ENCODE measurements at regions not wholly inside any gene's neighbourhood (a gene's known extent, or its start where the extent isn't known, plus 50 kb on each side); places are given as distances from the start of the nearest gene placed in this dataset.

DNA sequence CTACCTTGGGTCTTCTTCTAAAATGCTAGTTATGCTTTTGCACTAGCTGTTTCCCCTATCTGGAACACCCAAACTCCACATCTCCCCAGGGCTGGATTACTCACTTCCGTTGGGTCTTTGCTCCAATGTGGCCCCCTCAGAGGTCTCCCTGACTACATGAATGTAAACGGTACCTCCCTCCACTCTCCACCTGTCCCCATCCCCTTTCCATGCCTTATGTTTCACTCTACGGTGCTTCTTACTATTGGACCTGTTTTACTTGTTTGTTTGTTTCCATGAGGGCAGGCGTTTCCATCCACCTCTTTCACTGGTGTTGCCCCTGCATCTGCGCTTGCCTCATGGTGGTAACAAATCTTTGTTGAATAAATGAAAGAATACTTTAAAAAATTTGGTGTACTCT is 256.4 kb downstream of the SNAPC1 start:
- Mint-ChIP-seq H3K36me3 (no peaks in the 10 kb centered on the region), H3K9me3 (peaks cover 0 to 6% (median 1%) of the 10 kb centered on the region in 7 donors), H3K27me3 (no peaks in the 10 kb centered on the region), H3K4me3 (no peak overlapping the region), H3K4me1 (no peaks in the 10 kb centered on the region), H3K27ac (no peak overlapping the region)
- no peak overlapping the region for H3K27ac ChIP-seq (ENCODE audit: insufficient read depth, low read length, poor library complexity, severe bottlenecking)
- H3K36me3 ChIP-seq (ENCODE audit: control insufficient read depth, insufficient read depth, low read length), result no peaks in the 10 kb centered on the region
- ATAC-seq (ENCODE audit: low read depth in 2 of 2), result no peak
- H3K9me3 ChIP-seq (ENCODE audit: control insufficient read depth in 2 of 2, low read length in 2 of 2), result no peaks in the 10 kb centered on the region
- no peaks in the 10 kb centered on the region for H3K4me1 ChIP-seq (ENCODE audit: control insufficient read depth, insufficient read depth, low read length, poor library complexity, severe bottlenecking)
- no peak overlapping the region for H3K4me3 ChIP-seq (ENCODE audit: low read depth, low read length)
- DNase-seq, result no peak
- H3K27me3 ChIP-seq (ENCODE audit: control insufficient read depth, insufficient read depth, low read length), result no peaks in the 10 kb centered on the region

- Mint-ChIP-seq H3K4me3 (no peak overlapping the region), H3K36me3 (no peaks in the 10 kb centered on the region), H3K4me1 (no peaks in the 10 kb centered on the region), H3K9me3 (peaks cover 0 to 4% (median 2%) of the 10 kb centered on the region in 7 donors), H3K27ac (no peak overlapping the region), H3K27me3 (peaks cover 17% of the 10 kb centered on the region)
- Histone ChIP-seq H3K27me3 (ENCODE audit: control insufficient read depth, insufficient read depth, low read length) (no peaks in the 10 kb centered on the region), H3K9me3 (ENCODE audit: control insufficient read depth in 2 of 2, low read length in 2 of 2) (no peaks in the 10 kb centered on the region), H3K4me3 (ENCODE audit: low read depth, low read length) (no peak overlapping the region), H3K27ac (ENCODE audit: insufficient read depth, low read length, poor library complexity, severe bottlenecking) (no peak overlapping the region), H3K36me3 (ENCODE audit: control insufficient read depth, insufficient read depth, low read length) (no peaks in the 10 kb centered on the region), H3K4me1 (ENCODE audit: control insufficient read depth, insufficient read depth, low read length, poor library complexity, severe bottlenecking) (no peaks in the 10 kb centered on the region)
- ATAC-seq (ENCODE audit: low read depth in 2 of 2) (no peak), DNase-seq (no peak)
These were observed 265.7 kb downstream of the SNAPC1 start for GRCh38 chr14:62027958-62028357.

DNA sequence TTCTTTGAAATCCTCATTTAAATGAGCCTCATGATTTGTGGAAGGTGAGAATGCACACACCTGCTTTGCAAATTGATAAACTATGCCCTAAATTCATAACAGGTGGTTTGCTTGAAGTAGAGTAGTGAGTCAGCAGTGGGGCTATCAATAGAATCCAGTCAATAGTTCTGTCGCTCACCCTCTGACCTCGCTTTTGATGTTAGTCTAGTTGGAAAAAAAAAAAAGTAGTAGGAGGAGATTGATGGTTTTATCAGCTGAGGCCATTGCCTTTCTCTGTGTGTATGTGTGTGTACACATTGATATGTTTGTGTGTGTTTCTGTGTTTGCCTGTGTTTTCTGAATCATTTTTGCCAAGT is 267.3 kb downstream of the SNAPC1 start:
- peaks cover 11% of the 10 kb centered on the region for H3K27me3 Mint-ChIP-seq
- H3K27ac Mint-ChIP-seq, result no peak overlapping the region
- no peaks in the 10 kb centered on the region for H3K36me3 Mint-ChIP-seq
- no peak overlapping the region for H3K27ac ChIP-seq (ENCODE audit: insufficient read depth, low read length, poor library complexity, severe bottlenecking)
- peaks cover 0 to 5% (median 2%) of the 10 kb centered on the region in 7 donors for H3K9me3 Mint-ChIP-seq
- ATAC-seq (ENCODE audit: low read depth in 2 of 2) (no peak), DNase-seq (no peak)
- H3K4me1 ChIP-seq (ENCODE audit: control insufficient read depth, insufficient read depth, low read length, poor library complexity, severe bottlenecking), result no peaks in the 10 kb centered on the region
- H3K27me3 ChIP-seq (ENCODE audit: control insufficient read depth, insufficient read depth, low read length), result no peaks in the 10 kb centered on the region
- H3K4me1 Mint-ChIP-seq, result no peaks in the 10 kb centered on the region
- no peak overlapping the region for H3K4me3 Mint-ChIP-seq
- H3K4me3 ChIP-seq (ENCODE audit: low read depth, low read length), result no peak overlapping the region
- H3K36me3 ChIP-seq (ENCODE audit: control insufficient read depth, insufficient read depth, low read length), result no peaks in the 10 kb centered on the region
- H3K9me3 ChIP-seq (ENCODE audit: control insufficient read depth in 2 of 2, low read length in 2 of 2), result no peaks in the 10 kb centered on the region

DNA sequence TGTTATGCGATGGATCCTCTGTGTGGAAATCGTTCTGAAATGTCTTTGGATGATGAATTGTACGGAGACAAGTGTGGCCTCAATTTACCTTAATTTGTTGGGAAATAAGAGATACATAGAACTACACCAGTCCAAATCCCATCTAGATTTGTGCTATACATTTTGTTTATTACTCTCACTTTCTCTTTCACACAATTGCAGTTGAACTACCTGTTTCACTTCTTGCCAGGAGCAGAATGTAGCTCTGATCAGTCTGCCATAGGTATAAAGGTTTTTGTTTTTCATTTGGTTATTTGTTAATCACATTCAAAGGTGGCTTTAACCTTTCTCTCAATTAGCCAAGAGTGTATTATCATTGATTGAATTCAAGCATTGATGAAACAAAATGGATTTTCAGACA is 268.2 kb downstream of the SNAPC1 start:
- Mint-ChIP-seq H3K4me3 (no peak overlapping the region), H3K27me3 (peaks cover 5% of the 10 kb centered on the region), H3K9me3 (peaks cover 0 to 6% (median 2%) of the 10 kb centered on the region in 7 donors), H3K27ac (no peak overlapping the region), H3K36me3 (no peaks in the 10 kb centered on the region), H3K4me1 (no peaks in the 10 kb centered on the region)
- DNase-seq, result no peak
- H3K27me3 ChIP-seq (ENCODE audit: control insufficient read depth, insufficient read depth, low read length), result no peaks in the 10 kb centered on the region
- H3K9me3 ChIP-seq (ENCODE audit: control insufficient read depth in 2 of 2, low read length in 2 of 2), result no peaks in the 10 kb centered on the region
- H3K27ac ChIP-seq (ENCODE audit: insufficient read depth, low read length, poor library complexity, severe bottlenecking), result no peak overlapping the region
- ATAC-seq (ENCODE audit: low read depth in 2 of 2), result no peak
- no peaks in the 10 kb centered on the region for H3K36me3 ChIP-seq (ENCODE audit: control insufficient read depth, insufficient read depth, low read length)
- H3K4me3 ChIP-seq (ENCODE audit: low read depth, low read length), result no peak overlapping the region
- no peaks in the 10 kb centered on the region for H3K4me1 ChIP-seq (ENCODE audit: control insufficient read depth, insufficient read depth, low read length, poor library complexity, severe bottlenecking)

DNA sequence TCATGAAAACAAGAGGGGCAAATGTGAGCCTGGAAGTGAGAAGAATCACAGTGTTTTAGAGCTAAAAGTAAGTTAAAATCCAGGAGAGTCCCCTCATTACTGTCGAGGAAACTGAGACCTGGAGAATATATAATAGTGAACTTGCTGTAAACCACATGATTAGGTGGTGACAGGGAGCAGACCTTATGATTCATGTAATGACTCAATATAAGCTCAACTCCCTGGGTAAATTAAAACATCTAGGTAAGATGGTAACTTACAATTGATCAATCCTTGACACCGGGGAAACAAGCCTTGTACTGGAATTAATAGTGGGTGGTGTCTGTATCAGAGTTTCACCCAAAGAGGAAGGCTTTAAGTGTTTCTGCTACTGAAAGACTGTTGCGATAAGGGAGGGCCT is 269.3 kb downstream of the SNAPC1 start:
- ATAC-seq (ENCODE audit: low read depth in 2 of 2) (no peak), DNase-seq (no peak)
- Mint-ChIP-seq H3K4me1 (no peaks in the 10 kb centered on the region), H3K9me3 (peaks cover 0 to 6% (median 0%) of the 10 kb centered on the region in 7 donors), H3K27me3 (peaks cover 4% of the 10 kb centered on the region), H3K4me3 (no peak overlapping the region), H3K36me3 (no peaks in the 10 kb centered on the region), H3K27ac (no peak overlapping the region)
- H3K27ac ChIP-seq (ENCODE audit: insufficient read depth, low read length, poor library complexity, severe bottlenecking), result no peak overlapping the region
- no peaks in the 10 kb centered on the region for H3K36me3 ChIP-seq (ENCODE audit: control insufficient read depth, insufficient read depth, low read length)
- no peak overlapping the region for H3K4me3 ChIP-seq (ENCODE audit: low read depth, low read length)
- no peaks in the 10 kb centered on the region for H3K9me3 ChIP-seq (ENCODE audit: control insufficient read depth in 2 of 2, low read length in 2 of 2)
- no peaks in the 10 kb centered on the region for H3K27me3 ChIP-seq (ENCODE audit: control insufficient read depth, insufficient read depth, low read length)
- H3K4me1 ChIP-seq (ENCODE audit: control insufficient read depth, insufficient read depth, low read length, poor library complexity, severe bottlenecking), result no peaks in the 10 kb centered on the region

- no peaks in the 10 kb centered on the region for H3K36me3 Mint-ChIP-seq
- H3K4me1 Mint-ChIP-seq, result no peaks in the 10 kb centered on the region
- H3K27me3 Mint-ChIP-seq, result peaks cover 10% of the 10 kb centered on the region
- no peak for DNase-seq
- Histone ChIP-seq H3K4me1 (ENCODE audit: control insufficient read depth, insufficient read depth, low read length, poor library complexity, severe bottlenecking) (no peaks in the 10 kb centered on the region), H3K9me3 (ENCODE audit: control insufficient read depth in 2 of 2, low read length in 2 of 2) (no peaks in the 10 kb centered on the region), H3K4me3 (ENCODE audit: low read depth, low read length) (no peak overlapping the region), H3K27me3 (ENCODE audit: control insufficient read depth, insufficient read depth, low read length) (no peaks in the 10 kb centered on the region), H3K36me3 (ENCODE audit: control insufficient read depth, insufficient read depth, low read length) (no peaks in the 10 kb centered on the region), H3K27ac (ENCODE audit: insufficient read depth, low read length, poor library complexity, severe bottlenecking) (no peak overlapping the region)
- H3K9me3 Mint-ChIP-seq, result peaks cover 0 to 12% (median 0%) of the 10 kb centered on the region in 7 donors
- H3K4me3 Mint-ChIP-seq, result no peak overlapping the region
- ATAC-seq (ENCODE audit: low read depth in 2 of 2), result no peak
- H3K27ac Mint-ChIP-seq, result no peak overlapping the region
These were observed 291.0 kb downstream of the SNAPC1 start for GRCh38 chr14:62053188-62053587.

- Histone ChIP-seq H3K9me3 (ENCODE audit: control insufficient read depth in 2 of 2, low read length in 2 of 2) (no peaks in the 10 kb centered on the region), H3K27me3 (ENCODE audit: control insufficient read depth, insufficient read depth, low read length) (no peaks in the 10 kb centered on the region), H3K4me3 (ENCODE audit: low read depth, low read length) (no peak overlapping the region), H3K27ac (ENCODE audit: insufficient read depth, low read length, poor library complexity, severe bottlenecking) (no peak overlapping the region), H3K36me3 (ENCODE audit: control insufficient read depth, insufficient read depth, low read length) (no peaks in the 10 kb centered on the region), H3K4me1 (ENCODE audit: control insufficient read depth, insufficient read depth, low read length, poor library complexity, severe bottlenecking) (no peaks in the 10 kb centered on the region)
- Mint-ChIP-seq H3K4me3 (no peak overlapping the region), H3K36me3 (no peaks in the 10 kb centered on the region), H3K27me3 (peaks cover 16% of the 10 kb centered on the region), H3K27ac (no peak overlapping the region), H3K4me1 (no peaks in the 10 kb centered on the region), H3K9me3 (peaks cover 0 to 4% (median 0%) of the 10 kb centered on the region in 7 donors)
- DNase-seq, result no peak
- no peak for ATAC-seq (ENCODE audit: low read depth in 2 of 2)
These were observed 294.6 kb downstream of the SNAPC1 start for GRCh38 chr14:62056789-62057188.

GRCh38 chr14:62062645-62063044 is 300.4 kb downstream of the SNAPC1 start:
- H3K27ac Mint-ChIP-seq, result no peak overlapping the region
- no peaks in the 10 kb centered on the region for H3K9me3 ChIP-seq (ENCODE audit: control insufficient read depth in 2 of 2, low read length in 2 of 2)
- peaks cover 4% of the 10 kb centered on the region for H3K27me3 ChIP-seq (ENCODE audit: control insufficient read depth, insufficient read depth, low read length)
- H3K27me3 Mint-ChIP-seq, result peaks cover 22% of the 10 kb centered on the region
- H3K36me3 ChIP-seq (ENCODE audit: control insufficient read depth, insufficient read depth, low read length), result no peaks in the 10 kb centered on the region
- no peaks in the 10 kb centered on the region for H3K4me1 Mint-ChIP-seq
- no peak overlapping the region for H3K4me3 ChIP-seq (ENCODE audit: low read depth, low read length)
- no peaks in the 10 kb centered on the region for H3K4me1 ChIP-seq (ENCODE audit: control insufficient read depth, insufficient read depth, low read length, poor library complexity, severe bottlenecking)
- no peak for DNase-seq
- peaks cover 0 to 4% (median 0%) of the 10 kb centered on the region in 7 donors for H3K9me3 Mint-ChIP-seq
- H3K36me3 Mint-ChIP-seq, result no peaks in the 10 kb centered on the region
- H3K4me3 Mint-ChIP-seq, result no peak overlapping the region
- no peak for ATAC-seq (ENCODE audit: low read depth in 2 of 2)
- H3K27ac ChIP-seq (ENCODE audit: insufficient read depth, low read length, poor library complexity, severe bottlenecking), result no peak overlapping the region

All from CD4-positive, CD25-positive, alpha-beta regulatory T cell (primary cell).